HepG2 (cell line): ENCODE measurements at regions not wholly inside any gene's neighbourhood (a gene's known extent, or its start where the extent isn't known, plus 50 kb on each side); places are given as distances from the start of the nearest gene placed in this dataset.

Experiments
- ATAC-seq: fragments of 200-7000 bp; cut with Tn5 transposase; 3 replicates; pipeline ENCODE4 v1.9.1; 2020; ENCODE audit warnings: mild to moderate bottlenecking, moderate library complexity
- BruUV-seq: library from RNA; stranded (reverse); fragments of 400-500 nt; replicated peaks from 2 replicates; lab custom pipeline; 2021; lab: Mats Ljungman, UMichigan
- CTCF ChIA-PET: fragments of 300-600 bp; formaldehyde crosslinking; extraction: SDS; loops from one replicate; lab custom pipeline; 2021; ENCODE audit warnings: low total read pairs, inconsistent platforms, low intra/inter-chr PET ratio; lab: Yijun Ruan, JAX
- POLR2A ChIA-PET: fragments of 350-600 bp; sonication (Branson Sonifier 250); formaldehyde crosslinking; loops from one replicate; lab custom pipeline; 2020; ENCODE audit warnings: antibody characterized with exemption, inconsistent platforms; lab: Yijun Ruan, JAX
- DNase-seq: peaks from one replicate; pipeline ENCODE4 v3.0.0-alpha.2; 2015; ENCODE audit warnings: low spot score
- FAIRE-seq: peaks from 3 replicates; lab custom pipeline; 2011; peaks lifted over from hg19 to GRCh38; lab: Jason Lieb, UNC
- H2AFZ ChIP-seq: one replicate; pipeline ENCODE4 v1.6.1; 2011; ENCODE audit warnings: low read length, inconsistent platforms
- H3K27ac ChIP-seq: fragments of 300-600 bp; 3 replicates; pipeline ENCODE4 v1.8.0; 2011; ENCODE audit warnings: mixed run types, mild to moderate bottlenecking, mixed read lengths, low read length, inconsistent platforms; ENCODE audit not compliant: insufficient read depth; ENCODE audit errors: extremely low read length
- H3K27me3 ChIP-seq, 2 experiments: fragments of 200-600 bp in 1 of 2; 2 replicates in 1 of 2; 3 replicates in 1 of 2; pipeline versions ENCODE4 v1.6.0 to v1.8.0; 2011; ENCODE audit warnings: low read length in 2 of 2, mild to moderate bottlenecking in 2 of 2, moderate library complexity in 2 of 2, inconsistent platforms in 1 of 2; ENCODE audit not compliant: insufficient read depth in 2 of 2, control insufficient read depth in 1 of 2
- H3K36me3 ChIP-seq, 2 experiments: fragments of 200-600 bp in 1 of 2; replicated peaks in 1 of 2; 2 replicates in 1 of 2; 3 replicates in 1 of 2; pipeline versions ENCODE4 v1.5.1 to v1.8.0; 2011; ENCODE audit warnings: low read length in 2 of 2, inconsistent platforms in 1 of 2; ENCODE audit not compliant: insufficient read depth in 2 of 2, control insufficient read depth in 1 of 2
- H3K4me1 ChIP-seq: 2 replicates; pipeline ENCODE4 v1.5.1; 2012; ENCODE audit warnings: low read length, inconsistent platforms; ENCODE audit not compliant: insufficient read depth
- H3K4me2 ChIP-seq: 2 replicates; pipeline ENCODE4 v1.6.0; 2011; ENCODE audit warnings: low read depth, low read length, inconsistent platforms
- H3K4me3 ChIP-seq, 3 experiments: fragments of 200-600 bp in 1 of 3; sonication (generic), shearing (Covaris generic) in 1 of 3; replicated peaks in 1 of 3; 2 replicates each; pipeline ENCODE4 v1.5.1; 2011 to 2016; ENCODE audit warnings: low read length in 3 of 3, inconsistent platforms in 2 of 3, low read depth in 2 of 3, mild to moderate bottlenecking in 2 of 3, control low read depth in 1 of 3, mixed read lengths in 1 of 3; ENCODE audit not compliant: insufficient read depth in 1 of 3
- H3K79me2 ChIP-seq: one replicate; pipeline ENCODE4 v1.6.1; 2011; ENCODE audit warnings: low read length, inconsistent platforms; ENCODE audit not compliant: insufficient read depth
- H3K9ac ChIP-seq: 2 replicates; pipeline ENCODE4 v1.6.0; 2011; ENCODE audit warnings: mild to moderate bottlenecking, low read depth, low read length, inconsistent platforms; ENCODE audit not compliant: insufficient read depth
- H3K9me3 ChIP-seq: 2 replicates; pipeline ENCODE4 v1.5.1; 2012; ENCODE audit warnings: mild to moderate bottlenecking, low read length
- H4K20me1 ChIP-seq: 2 replicates; pipeline ENCODE4 v1.6.0; 2011; ENCODE audit warnings: inconsistent platforms, mild to moderate bottlenecking, low read length, moderate library complexity; ENCODE audit not compliant: insufficient read depth
- ATAD3A ChIP-seq: sonication (generic); formaldehyde crosslinking; IDR thresholded peaks from 2 replicates; pipeline ENCODE4 v1.4.0; 2020; ENCODE audit warnings: missing genetic modification reagents
- DRAP1 ChIP-seq: IDR thresholded peaks from 2 replicates; pipeline ENCODE4 v1.6.1; 2016; ENCODE audit warnings: missing genetic modification reagents, missing compliant biosample characterization
- ELF1 ChIP-seq: sonication (generic); formaldehyde crosslinking; IDR thresholded peaks from 2 replicates; pipeline ENCODE4 v1.4.0; 2020; ENCODE audit warnings: missing genetic modification reagents
- FOXO1 ChIP-seq: sonication (generic); formaldehyde crosslinking; IDR thresholded peaks from 2 replicates; pipeline ENCODE4 v1.4.0; 2020; ENCODE audit warnings: missing genetic modification reagents
- FOXO4 ChIP-seq: sonication (generic); formaldehyde crosslinking; conservative IDR thresholded peaks from 2 replicates; pipeline ENCODE4 v1.8.1; 2023; ENCODE audit warnings: missing genetic modification reagents
- HNRNPUL1 ChIP-seq: fragments of 200-400 bp; formaldehyde crosslinking; IDR thresholded peaks from 2 replicates; pipeline ENCODE4 v1.6.1; 2017; ENCODE audit warnings: low read depth, mild to moderate bottlenecking, low read length, moderate library complexity
- PBX3 ChIP-seq: sonication (generic); formaldehyde crosslinking; IDR thresholded peaks from 2 replicates; pipeline ENCODE4 v1.8.1; 2023; ENCODE audit warnings: missing genetic modification reagents, inconsistent platforms, borderline replicate concordance
- POLR2G ChIP-seq: fragments of 200-400 bp; formaldehyde crosslinking; IDR thresholded peaks from 2 replicates; pipeline ENCODE4 v1.6.1; 2018; ENCODE audit warnings: mild to moderate bottlenecking, low read depth, low read length, moderate library complexity
- TFDP1 ChIP-seq: IDR thresholded peaks from 2 replicates; pipeline ENCODE4 v1.6.1; 2016; ENCODE audit warnings: missing compliant biosample characterization, missing genetic modification reagents, borderline replicate concordance
- ZBTB1 ChIP-seq: sonication (generic); formaldehyde crosslinking; IDR thresholded peaks from 2 replicates; pipeline ENCODE4 v1.4.0; 2020; ENCODE audit warnings: missing genetic modification reagents, borderline replicate concordance
- ZBTB43 ChIP-seq: sonication (generic); formaldehyde crosslinking; conservative IDR thresholded peaks from 2 replicates; pipeline ENCODE4 v1.4.0; 2020; ENCODE audit warnings: missing genetic modification reagents
- ZNF329 ChIP-seq: sonication (generic); formaldehyde crosslinking; IDR thresholded peaks from 2 replicates; pipeline ENCODE4 v1.9.0; 2021; ENCODE audit warnings: low read depth, mild to moderate bottlenecking, missing genetic modification reagents
- ZNF430 ChIP-seq: sonication (generic); formaldehyde crosslinking; IDR thresholded peaks from 2 replicates; pipeline ENCODE4 v1.9.0; 2021; ENCODE audit warnings: mild to moderate bottlenecking, missing genetic modification reagents
- WGBS: methylation state at CpG from one replicate; pipeline ENCODE4 v1.1.6; 2017; ENCODE audit warnings: low lambda C conversion rate; 5-methylcytosine and 5-hydroxymethylcytosine counted together
- in situ Hi-C: cut with HindIII; loops from 2 replicates; pipeline ENCODE4 v1.10.0; 2017; ENCODE audit warnings: low pct_unique_long_range_greater_than_20kb; ENCODE audit not compliant: extremely low pct_ligation_motif_present
- intact Hi-C: fragments of 100-400 bp; cut with micrococcal nuclease; formaldehyde crosslinking; loops from one replicate; pipeline ENCODE4 v1.10.0; 2022; ENCODE audit not compliant: unreplicated experiment

GRCh38 chr3:196142202-196142956, 60.5 kb upstream of the TFRC start:
- no peak overlapping the region for H2AFZ ChIP-seq
- ChIA-PET POLR2A (no interaction called here), CTCF (no interaction called here)
- no peaks in the 10 kb centered on the region for H3K9me3 ChIP-seq
- no peak for DNase-seq
- WGBS: 48% methylated on average over 10 of the region's 16 CpGs
- no peak overlapping the region for H3K27ac ChIP-seq
- BruUV-seq: no TSS peak
- no peak overlapping the region for H3K9ac ChIP-seq
- no peak for FAIRE-seq
- peaks cover 3 to 10% of the 10 kb centered on the region in 2 experiments; a peak in 3 of 5 replicates for H3K27me3 ChIP-seq
- H3K4me2 ChIP-seq: peak overlapping the region; percentile 41
- peak; percentile 38 for ATAC-seq
- peaks cover 31% of the 10 kb centered on the region for H3K4me1 ChIP-seq
- in situ Hi-C loops: no loop called here
- H4K20me1 ChIP-seq: no peaks in the 10 kb centered on the region
- TF ChIP-seq ELF1 (CRISPR knock-in tag) (no peak), ZBTB43 (CRISPR knock-in tag) (no peak), ZNF430 (CRISPR knock-in tag) (no peak)
- no peaks in the 10 kb centered on the region for H3K36me3 ChIP-seq
- H3K79me2 ChIP-seq: no peaks in the 10 kb centered on the region
- intact Hi-C loops: no loop called here
- H3K4me3 ChIP-seq: no peak overlapping the region

- H3K4me1 ChIP-seq: peaks cover 26% of the 10 kb centered on the region
- in situ Hi-C loops (no loop called here), intact Hi-C loops (loop anchor here (1.0 kb wide), 1 partner anchor 47 kb away; no protein-coding TSS in a partner anchor)
- ATAC-seq (no peak), FAIRE-seq (no peak), DNase-seq (no peak)
- no peak overlapping the region for H3K9ac ChIP-seq
- H2AFZ ChIP-seq: no peak overlapping the region
- no peak overlapping the region for H3K4me3 ChIP-seq
- CTCF ChIA-PET: no interaction called here
- WGBS: 33% methylated on average over 6 of the region's 6 CpGs
- no peaks in the 10 kb centered on the region for H3K36me3 ChIP-seq
- BruUV-seq: no TSS peak
- H3K4me2 ChIP-seq: no peak overlapping the region
- no peaks in the 10 kb centered on the region for H3K79me2 ChIP-seq
- peaks cover 3 to 10% of the 10 kb centered on the region in 2 experiments; a peak in 3 of 5 replicates for H3K27me3 ChIP-seq
- no peaks in the 10 kb centered on the region for H3K9me3 ChIP-seq
- no peaks in the 10 kb centered on the region for H4K20me1 ChIP-seq
- H3K27ac ChIP-seq: no peak overlapping the region
- POLR2A ChIA-PET: no interaction called here
- TF ChIP-seq TFDP1 (CRISPR knock-in tag) (no peak), PBX3 (CRISPR knock-in tag) (no peak), ATAD3A (CRISPR knock-in tag) (no peak), POLR2G (no peak), FOXO1 (CRISPR knock-in tag) (no peak), HNRNPUL1 (no peak), FOXO4 (CRISPR knock-in tag) (no peak), ZBTB1 (no peak), ZNF329 (CRISPR knock-in tag) (no peak), DRAP1 (CRISPR knock-in tag) (no peak)
These were observed 59.9 kb upstream of the TFRC start for GRCh38 chr3:196141866-196142201.
